ENCODE measurements at regions not wholly inside any gene's neighbourhood (a gene's known extent, or its start where the extent isn't known, plus 50 kb on each side); places are given as distances from the start of the nearest gene placed in this dataset.

DNA sequence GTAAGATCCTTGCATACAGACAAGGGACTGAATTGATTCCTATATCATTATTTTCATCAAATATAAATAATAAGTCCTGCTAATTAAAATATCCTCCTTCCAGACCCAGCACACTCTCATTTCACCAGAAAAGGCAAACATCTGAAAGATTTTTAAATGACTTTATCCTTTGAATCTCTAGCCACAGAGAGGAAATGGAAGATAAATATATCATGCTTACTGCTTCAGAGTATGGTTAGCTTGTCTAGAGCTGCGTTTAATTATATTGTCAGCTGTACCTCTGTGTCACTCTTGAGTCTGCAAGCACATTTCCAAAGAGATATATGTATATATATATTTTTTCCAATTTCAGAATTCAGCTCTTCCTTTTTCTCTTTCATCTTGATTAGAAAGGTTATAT, 232.7 kb downstream of the TRIB2 start:
- no peak for DNase-seq (ENCODE audit: low spot score in 2 of 2)
- ATAC-seq (replicated peaks; ENCODE audit: extremely low read depth, poor library complexity, severe bottlenecking): peak; percentile 30
- peak overlapping the region; percentile 64 for H3K27ac Mint-ChIP-seq (ENCODE audit: low read depth)

GRCh38 chr2:12950174-12950573, 233.4 kb downstream of the TRIB2 start:
- ATAC-seq (replicated peaks; ENCODE audit: extremely low read depth, poor library complexity, severe bottlenecking): no peak

More for the DNA sequence above, 232.7 kb downstream of the TRIB2 start:
- no peak overlapping the region for H3K4me3 Mint-ChIP-seq
- H3K27me3 Mint-ChIP-seq: no peaks in the 10 kb centered on the region
- peaks cover 20% of the 10 kb centered on the region for H3K4me1 Mint-ChIP-seq
- H3K36me3 Mint-ChIP-seq (ENCODE audit: insufficient read depth): no peaks in the 10 kb centered on the region
- no peaks in the 10 kb centered on the region for H3K9me3 Mint-ChIP-seq

GRCh38 chr2:12950957-12951656, 234.4 kb downstream of the TRIB2 start:
- no peaks in the 10 kb centered on the region for H3K36me3 Mint-ChIP-seq (ENCODE audit: insufficient read depth)
- no peak overlapping the region for H3K27ac Mint-ChIP-seq (ENCODE audit: low read depth)
- DNase-seq (ENCODE audit: low spot score in 2 of 2) (no peak), ATAC-seq (replicated peaks; ENCODE audit: extremely low read depth, poor library complexity, severe bottlenecking) (no peak)
- no peaks in the 10 kb centered on the region for H3K9me3 Mint-ChIP-seq
- H3K4me3 Mint-ChIP-seq: no peak overlapping the region
- H3K27me3 Mint-ChIP-seq: no peaks in the 10 kb centered on the region
- H3K4me1 Mint-ChIP-seq: peaks cover 20% of the 10 kb centered on the region

More at GRCh38 chr2:12950174-12950573, 233.4 kb downstream of the TRIB2 start:
- no peak overlapping the region for H3K27ac Mint-ChIP-seq (ENCODE audit: low read depth)
- no peaks in the 10 kb centered on the region for H3K9me3 Mint-ChIP-seq
- peaks cover 20% of the 10 kb centered on the region for H3K4me1 Mint-ChIP-seq
- no peak overlapping the region for H3K4me3 Mint-ChIP-seq
- H3K27me3 Mint-ChIP-seq: no peaks in the 10 kb centered on the region
- H3K36me3 Mint-ChIP-seq (ENCODE audit: insufficient read depth): no peaks in the 10 kb centered on the region
- no peak for DNase-seq (ENCODE audit: low spot score in 2 of 2)

DNA sequence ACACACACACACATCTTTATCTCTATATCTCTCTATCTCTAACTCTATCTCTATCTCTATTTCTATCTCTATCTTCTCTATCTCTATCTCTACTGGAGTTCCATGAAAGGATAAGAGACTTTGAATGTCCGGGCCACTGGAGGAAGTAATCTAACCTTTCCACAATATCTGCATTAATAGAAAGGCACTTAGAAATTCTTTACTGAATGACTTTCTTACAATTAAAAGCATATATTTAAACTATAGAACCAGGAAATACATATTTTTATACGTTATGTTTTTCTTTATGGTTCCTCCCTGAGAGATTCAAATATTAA, 234.9 kb downstream of the TRIB2 start:
- Mint-ChIP-seq H3K27me3 (no peaks in the 10 kb centered on the region), H3K9me3 (no peaks in the 10 kb centered on the region), H3K4me3 (no peak overlapping the region), H3K36me3 (ENCODE audit: insufficient read depth) (no peaks in the 10 kb centered on the region), H3K4me1 (peaks cover 20% of the 10 kb centered on the region), H3K27ac (ENCODE audit: low read depth) (no peak overlapping the region)
- ATAC-seq (replicated peaks; ENCODE audit: extremely low read depth, poor library complexity, severe bottlenecking) (no peak), DNase-seq (ENCODE audit: low spot score in 2 of 2) (no peak)

GRCh38 chr2:12953596-12953995, 236.9 kb downstream of the TRIB2 start:
- no peak overlapping the region for H3K4me3 Mint-ChIP-seq
- H3K27me3 Mint-ChIP-seq: peaks cover 11% of the 10 kb centered on the region
- no peak for ATAC-seq (replicated peaks; ENCODE audit: extremely low read depth, poor library complexity, severe bottlenecking)
- peaks cover 13% of the 10 kb centered on the region for H3K4me1 Mint-ChIP-seq
- H3K36me3 Mint-ChIP-seq (ENCODE audit: insufficient read depth): no peaks in the 10 kb centered on the region
- no peaks in the 10 kb centered on the region for H3K9me3 Mint-ChIP-seq
- no peak for DNase-seq (ENCODE audit: low spot score in 2 of 2)
- H3K27ac Mint-ChIP-seq (ENCODE audit: low read depth): no peak overlapping the region

- Mint-ChIP-seq H3K4me3 (no peak overlapping the region), H3K27me3 (peaks cover 11% of the 10 kb centered on the region), H3K36me3 (ENCODE audit: insufficient read depth) (no peaks in the 10 kb centered on the region), H3K9me3 (no peaks in the 10 kb centered on the region), H3K4me1 (no peaks in the 10 kb centered on the region), H3K27ac (ENCODE audit: low read depth) (no peak overlapping the region)
- DNase-seq (ENCODE audit: low spot score in 2 of 2) (no peak), ATAC-seq (replicated peaks; ENCODE audit: extremely low read depth, poor library complexity, severe bottlenecking) (no peak)
Observed at GRCh38 chr2:12955864-12956263, 239.1 kb downstream of the TRIB2 start.

DNA sequence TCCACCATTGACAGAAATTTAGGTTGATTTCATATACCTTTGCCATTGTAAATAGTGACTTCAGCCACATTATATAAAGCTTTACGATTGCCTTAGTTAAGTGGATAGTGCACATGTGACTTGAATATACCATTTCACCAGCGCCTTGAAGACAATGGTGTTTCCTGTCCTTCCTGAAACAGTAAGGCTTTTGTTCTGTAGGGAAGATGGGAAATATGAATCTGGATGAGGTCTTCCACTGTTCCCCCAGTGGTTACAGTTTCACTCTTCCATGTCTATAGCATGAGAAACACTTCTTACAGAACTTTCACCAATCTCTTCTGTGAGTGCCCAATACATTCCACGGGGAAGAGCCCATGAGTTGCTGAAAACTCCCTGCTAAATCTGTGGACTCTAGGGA, 240.5 kb downstream of the TRIB2 start:
- H3K4me3 Mint-ChIP-seq: no peak overlapping the region
- no peak overlapping the region for H3K27ac Mint-ChIP-seq (ENCODE audit: low read depth)
- DNase-seq (ENCODE audit: low spot score in 2 of 2) (no peak), ATAC-seq (replicated peaks; ENCODE audit: extremely low read depth, poor library complexity, severe bottlenecking) (no peak)
- H3K4me1 Mint-ChIP-seq: peaks cover 2% of the 10 kb centered on the region
- H3K9me3 Mint-ChIP-seq: no peaks in the 10 kb centered on the region
- H3K27me3 Mint-ChIP-seq: peaks cover 11% of the 10 kb centered on the region
- H3K36me3 Mint-ChIP-seq (ENCODE audit: insufficient read depth): no peaks in the 10 kb centered on the region

DNA sequence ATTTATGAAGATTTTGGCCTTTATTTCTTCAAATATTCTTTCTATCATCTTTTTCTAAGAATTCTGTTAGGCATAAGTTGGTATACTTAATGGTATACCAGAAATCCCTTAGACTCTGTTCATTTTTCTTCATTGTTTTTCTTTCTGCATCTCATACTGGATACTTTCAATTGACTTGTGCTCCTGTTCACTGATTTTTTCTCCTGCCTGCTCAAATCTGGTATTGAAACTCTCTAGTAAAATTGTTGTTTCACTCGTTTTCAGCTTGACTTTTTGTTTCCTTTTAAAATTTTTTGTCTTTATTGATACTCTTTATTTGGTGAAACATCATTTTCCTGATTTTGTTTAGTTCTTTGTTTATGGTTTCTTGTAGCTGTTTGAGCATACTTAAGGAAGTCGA, 243.2 kb downstream of the TRIB2 start:
- no peak overlapping the region for H3K27ac Mint-ChIP-seq (ENCODE audit: low read depth)
- peaks cover 1% of the 10 kb centered on the region for H3K36me3 Mint-ChIP-seq (ENCODE audit: insufficient read depth)
- H3K9me3 Mint-ChIP-seq: no peaks in the 10 kb centered on the region
- no peak overlapping the region for H3K4me3 Mint-ChIP-seq
- DNase-seq (ENCODE audit: low spot score in 2 of 2): no peak
- peaks cover 7% of the 10 kb centered on the region for H3K4me1 Mint-ChIP-seq
- no peak for ATAC-seq (replicated peaks; ENCODE audit: extremely low read depth, poor library complexity, severe bottlenecking)
- peaks cover 11% of the 10 kb centered on the region for H3K27me3 Mint-ChIP-seq

- H3K27ac Mint-ChIP-seq (ENCODE audit: low read depth): no peak overlapping the region
- ATAC-seq (replicated peaks; ENCODE audit: extremely low read depth, poor library complexity, severe bottlenecking): no peak
- no peak overlapping the region for H3K4me3 Mint-ChIP-seq
- no peak for DNase-seq (ENCODE audit: low spot score in 2 of 2)
- H3K36me3 Mint-ChIP-seq (ENCODE audit: insufficient read depth): peaks cover 1% of the 10 kb centered on the region
- peaks cover 11% of the 10 kb centered on the region for H3K27me3 Mint-ChIP-seq
- no peaks in the 10 kb centered on the region for H3K9me3 Mint-ChIP-seq
- H3K4me1 Mint-ChIP-seq: peaks cover 13% of the 10 kb centered on the region
Observed at GRCh38 chr2:12960671-12961070, 243.9 kb downstream of the TRIB2 start.

- DNase-seq (ENCODE audit: low spot score in 2 of 2) (no peak), ATAC-seq (replicated peaks; ENCODE audit: extremely low read depth, poor library complexity, severe bottlenecking) (no peak)
- no peaks in the 10 kb centered on the region for H3K27me3 Mint-ChIP-seq
- peak overlapping the region; percentile 2 for H3K4me3 Mint-ChIP-seq
- H3K27ac Mint-ChIP-seq (ENCODE audit: low read depth): peak overlapping the region; percentile 3
- H3K9me3 Mint-ChIP-seq: no peaks in the 10 kb centered on the region
- H3K36me3 Mint-ChIP-seq (ENCODE audit: insufficient read depth): peaks cover 1% of the 10 kb centered on the region
- peaks cover 34% of the 10 kb centered on the region for H3K4me1 Mint-ChIP-seq
Observed at GRCh38 chr2:12964904-12965539, 248.3 kb downstream of the TRIB2 start.

GRCh38 chr2:12965540-12966269, 249.0 kb downstream of the TRIB2 start:
- no peaks in the 10 kb centered on the region for H3K9me3 Mint-ChIP-seq
- peak overlapping the region; percentile 2 for H3K4me3 Mint-ChIP-seq
- no peaks in the 10 kb centered on the region for H3K27me3 Mint-ChIP-seq
- peaks cover 34% of the 10 kb centered on the region for H3K4me1 Mint-ChIP-seq
- no peak for DNase-seq (ENCODE audit: low spot score in 2 of 2)
- peak overlapping the region; percentile 3 for H3K27ac Mint-ChIP-seq (ENCODE audit: low read depth)
- peak; percentile 85 for ATAC-seq (replicated peaks; ENCODE audit: extremely low read depth, poor library complexity, severe bottlenecking)
- H3K36me3 Mint-ChIP-seq (ENCODE audit: insufficient read depth): peaks cover 1% of the 10 kb centered on the region

DNA sequence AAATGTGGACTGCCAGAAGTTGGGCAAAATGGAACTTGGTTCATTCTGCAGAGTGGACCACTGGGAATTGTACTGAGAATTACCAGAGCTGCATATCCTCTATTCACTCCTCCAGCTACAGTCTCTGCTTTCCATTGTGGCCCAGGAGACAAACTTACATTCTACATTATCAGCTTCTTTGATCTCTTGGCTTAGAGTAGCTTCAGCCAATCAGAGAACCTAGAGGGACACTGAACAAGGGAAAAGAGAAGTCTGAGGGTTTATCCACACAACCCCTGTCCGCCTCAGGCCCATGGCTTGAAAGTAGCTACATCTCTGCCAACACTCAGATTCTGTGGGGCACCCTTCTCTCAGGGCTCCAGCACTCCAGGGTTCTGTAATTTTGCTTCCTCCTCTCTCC, 251.1 kb downstream of the TRIB2 start:
- peaks cover 1% of the 10 kb centered on the region for H3K36me3 Mint-ChIP-seq (ENCODE audit: insufficient read depth)
- H3K27ac Mint-ChIP-seq (ENCODE audit: low read depth): no peak overlapping the region
- no peak overlapping the region for H3K4me3 Mint-ChIP-seq
- H3K9me3 Mint-ChIP-seq: no peaks in the 10 kb centered on the region
- peaks cover 28% of the 10 kb centered on the region for H3K4me1 Mint-ChIP-seq
- DNase-seq (ENCODE audit: low spot score in 2 of 2) (no peak), ATAC-seq (replicated peaks; ENCODE audit: extremely low read depth, poor library complexity, severe bottlenecking) (no peak)
- H3K27me3 Mint-ChIP-seq: no peaks in the 10 kb centered on the region

DNA sequence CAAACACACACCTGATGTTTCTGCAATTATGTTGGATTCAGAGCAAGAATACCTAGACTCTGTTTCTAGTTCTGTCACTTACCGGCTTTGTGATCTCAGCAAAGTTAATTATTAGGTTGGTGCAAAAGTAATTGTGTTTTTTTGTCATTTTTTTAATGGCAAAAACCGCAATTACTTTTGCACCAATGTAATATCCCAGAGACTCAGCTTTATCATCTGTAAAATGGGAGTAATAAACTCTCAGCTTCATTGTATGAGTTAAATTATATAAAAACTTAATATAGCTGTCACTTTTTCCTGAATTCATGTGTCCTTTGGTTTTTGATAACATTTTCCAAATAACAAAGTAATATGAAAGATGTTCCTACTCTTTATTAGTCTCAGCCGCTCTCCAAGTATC, 251.7 kb downstream of the TRIB2 start:
- DNase-seq (ENCODE audit: low spot score in 2 of 2) (no peak), ATAC-seq (replicated peaks; ENCODE audit: extremely low read depth, poor library complexity, severe bottlenecking) (no peak)
- Mint-ChIP-seq H3K4me3 (no peak overlapping the region), H3K27ac (ENCODE audit: low read depth) (no peak overlapping the region), H3K9me3 (no peaks in the 10 kb centered on the region), H3K4me1 (peaks cover 28% of the 10 kb centered on the region), H3K27me3 (no peaks in the 10 kb centered on the region), H3K36me3 (ENCODE audit: insufficient read depth) (peaks cover 1% of the 10 kb centered on the region)

Measured in central memory CD8-positive, alpha-beta T cell (primary cell).